ENCODE measurements at regions not wholly inside any gene's neighbourhood (a gene's known extent, or its start where the extent isn't known, plus 50 kb on each side); places are given as distances from the start of the nearest gene placed in this dataset.

- no peak for TF ChIP-seq RNF2 (IDR thresholded peaks at IDR 0.05; ENCODE audit: borderline replicate concordance, low read depth, low read length, missing control alignments, poor library complexity, severe bottlenecking)
These were observed 104.0 kb downstream of the SOX1 start (continued) for GRCh38 chr13:112170823-112171569.
